ENCODE measurements at regions not wholly inside any gene's neighbourhood (a gene's known extent, or its start where the extent isn't known, plus 50 kb on each side); places are given as distances from the start of the nearest gene placed in this dataset.

- Histone ChIP-seq H3K36me3 (no peaks in the 10 kb centered on the region), H3K9ac (no peak overlapping the region), H3K4me3 (no peak overlapping the region), H4K20me1 (ENCODE audit: low read depth) (no peaks in the 10 kb centered on the region), H3F3A (ENCODE audit: low read depth) (peaks cover 21% of the 10 kb centered on the region), H3K27me3 (no peaks in the 10 kb centered on the region), H2AFZ (replicated peaks) (no peak overlapping the region), H3K9me3 (ENCODE audit: low read depth) (no peaks in the 10 kb centered on the region), H3K4me2 (peak overlapping the region; percentile 65), H3K79me2 (ENCODE audit: low read depth) (no peaks in the 10 kb centered on the region), H3K27ac (peak overlapping the region; percentile 11), H3K4me1 (peaks cover 32% of the 10 kb centered on the region)
- Mint-ChIP-seq H3K27ac (no peak overlapping the region), H3K4me3 (no peak overlapping the region), H3K4me1 (peaks cover 20% of the 10 kb centered on the region), H3K9me3 (no peaks in the 10 kb centered on the region), H3K36me3 (no peaks in the 10 kb centered on the region), H3K27me3 (ENCODE audit: insufficient read depth, low read depth) (no peaks in the 10 kb centered on the region)
- TF ChIP-seq CTCF (IDR thresholded peaks at IDR 0.05) (no peak), EZH2phosphoT487 (IDR thresholded peaks at IDR 0.05) (no peak), EZH2 (IDR thresholded peaks at IDR 0.05) (no peak)
- DNase-seq (ENCODE audit: low spot score), result no peak
Measured at GRCh38 chr9:79396168-79396567, 175.6 kb upstream of the TLE4 start.

- H3K27ac ChIP-seq, result no peak overlapping the region
- H3K4me1 ChIP-seq, result peaks cover 5% of the 10 kb centered on the region
- H3K9me3 ChIP-seq (ENCODE audit: low read depth), result no peaks in the 10 kb centered on the region
- peaks cover 2% of the 10 kb centered on the region for H3K27me3 Mint-ChIP-seq (ENCODE audit: insufficient read depth, low read depth)
- H3K36me3 ChIP-seq, result no peaks in the 10 kb centered on the region
- H3K27me3 ChIP-seq, result no peaks in the 10 kb centered on the region
- H3K27ac Mint-ChIP-seq, result no peak overlapping the region
- no peaks in the 10 kb centered on the region for H3K36me3 Mint-ChIP-seq
- H3K4me1 Mint-ChIP-seq, result no peaks in the 10 kb centered on the region
- H3K9me3 Mint-ChIP-seq, result peaks cover 3% of the 10 kb centered on the region
- no peaks in the 10 kb centered on the region for H3F3A ChIP-seq (ENCODE audit: low read depth)
- H3K9ac ChIP-seq, result no peak overlapping the region
- DNase-seq (ENCODE audit: low spot score), result no peak
- H2AFZ ChIP-seq (replicated peaks), result no peak overlapping the region
- no peak overlapping the region for H3K4me3 ChIP-seq
- TF ChIP-seq CTCF (IDR thresholded peaks at IDR 0.05) (no peak), EZH2phosphoT487 (IDR thresholded peaks at IDR 0.05) (no peak), EZH2 (IDR thresholded peaks at IDR 0.05) (no peak)
- no peak overlapping the region for H3K4me3 Mint-ChIP-seq
- H3K79me2 ChIP-seq (ENCODE audit: low read depth), result no peaks in the 10 kb centered on the region
- H4K20me1 ChIP-seq (ENCODE audit: low read depth), result no peaks in the 10 kb centered on the region
- H3K4me2 ChIP-seq, result no peak overlapping the region
Measured at GRCh38 chr9:79403495-79403894, 168.3 kb upstream of the TLE4 start.

GRCh38 chr9:79408200-79408599 lies 163.6 kb upstream of the TLE4 start:
- Mint-ChIP-seq H3K9me3 (peaks cover 3% of the 10 kb centered on the region), H3K4me3 (no peak overlapping the region), H3K27ac (no peak overlapping the region), H3K27me3 (ENCODE audit: insufficient read depth, low read depth) (no peaks in the 10 kb centered on the region), H3K36me3 (no peaks in the 10 kb centered on the region), H3K4me1 (no peaks in the 10 kb centered on the region)
- H3K9me3 ChIP-seq (ENCODE audit: low read depth), result no peaks in the 10 kb centered on the region
- H3K9ac ChIP-seq, result no peak overlapping the region
- no peaks in the 10 kb centered on the region for H4K20me1 ChIP-seq (ENCODE audit: low read depth)
- no peak overlapping the region for H3K4me2 ChIP-seq
- no peak for DNase-seq (ENCODE audit: low spot score)
- H3F3A ChIP-seq (ENCODE audit: low read depth), result no peaks in the 10 kb centered on the region
- H3K79me2 ChIP-seq (ENCODE audit: low read depth), result no peaks in the 10 kb centered on the region
- no peaks in the 10 kb centered on the region for H3K27me3 ChIP-seq
- no peaks in the 10 kb centered on the region for H3K36me3 ChIP-seq
- TF ChIP-seq EZH2 (IDR thresholded peaks at IDR 0.05) (no peak), EZH2phosphoT487 (IDR thresholded peaks at IDR 0.05) (no peak), CTCF (IDR thresholded peaks at IDR 0.05) (peak; percentile 22)
- H2AFZ ChIP-seq (replicated peaks), result no peak overlapping the region
- no peaks in the 10 kb centered on the region for H3K4me1 ChIP-seq
- H3K4me3 ChIP-seq, result no peak overlapping the region
- H3K27ac ChIP-seq, result no peak overlapping the region
